ENCODE measurements at regions not wholly inside any gene's neighbourhood (a gene's known extent, or its start where the extent isn't known, plus 50 kb on each side); places are given as distances from the start of the nearest gene placed in this dataset.

GRCh38 chr7:123401295-123401694, 133.1 kb downstream of the IQUB start:
- Mint-ChIP-seq H3K9me3 (no peaks in the 10 kb centered on the region), H3K27me3 (ENCODE audit: insufficient read depth) (no peaks in the 10 kb centered on the region), H3K4me3 (no peak overlapping the region), H3K4me1 (ENCODE audit: low read depth) (no peaks in the 10 kb centered on the region), H3K27ac (no peak overlapping the region), H3K36me3 (ENCODE audit: low read depth) (no peaks in the 10 kb centered on the region)
- DNase-seq (ENCODE audit: low spot score), result no peak
- intact Hi-C loops (cut with micrococcal nuclease), result no loop called here

- H3K4me3 Mint-ChIP-seq, result no peak overlapping the region
- no peaks in the 10 kb centered on the region for H3K27me3 Mint-ChIP-seq (ENCODE audit: insufficient read depth)
- DNase-seq (ENCODE audit: low spot score), result no peak
- no peaks in the 10 kb centered on the region for H3K36me3 Mint-ChIP-seq (ENCODE audit: low read depth)
- intact Hi-C loops (cut with micrococcal nuclease), result no loop called here
- H3K4me1 Mint-ChIP-seq (ENCODE audit: low read depth), result no peaks in the 10 kb centered on the region
- no peaks in the 10 kb centered on the region for H3K9me3 Mint-ChIP-seq
- no peak overlapping the region for H3K27ac Mint-ChIP-seq
These were observed 134.2 kb downstream of the IQUB start for GRCh38 chr7:123400196-123400595.

GRCh38 chr7:123398921-123399320, 135.5 kb downstream of the IQUB start:
- Mint-ChIP-seq H3K4me3 (no peak overlapping the region), H3K9me3 (no peaks in the 10 kb centered on the region), H3K36me3 (ENCODE audit: low read depth) (no peaks in the 10 kb centered on the region), H3K27ac (no peak overlapping the region), H3K4me1 (ENCODE audit: low read depth) (no peaks in the 10 kb centered on the region), H3K27me3 (ENCODE audit: insufficient read depth) (no peaks in the 10 kb centered on the region)
- no peak for DNase-seq (ENCODE audit: low spot score)
- intact Hi-C loops (cut with micrococcal nuclease), result no loop called here

GRCh38 chr7:123397746-123398338, 136.6 kb downstream of the IQUB start:
- Mint-ChIP-seq H3K4me1 (ENCODE audit: low read depth) (no peaks in the 10 kb centered on the region), H3K27me3 (ENCODE audit: insufficient read depth) (no peaks in the 10 kb centered on the region), H3K36me3 (ENCODE audit: low read depth) (no peaks in the 10 kb centered on the region), H3K9me3 (no peaks in the 10 kb centered on the region), H3K27ac (no peak overlapping the region), H3K4me3 (no peak overlapping the region)
- DNase-seq (ENCODE audit: low spot score), result no peak
- intact Hi-C loops (cut with micrococcal nuclease), result no loop called here

- Mint-ChIP-seq H3K4me3 (no peak overlapping the region), H3K27me3 (ENCODE audit: insufficient read depth) (no peaks in the 10 kb centered on the region), H3K36me3 (ENCODE audit: low read depth) (no peaks in the 10 kb centered on the region), H3K4me1 (ENCODE audit: low read depth) (no peaks in the 10 kb centered on the region), H3K9me3 (no peaks in the 10 kb centered on the region), H3K27ac (no peak overlapping the region)
- intact Hi-C loops (cut with micrococcal nuclease), result no loop called here
- DNase-seq (ENCODE audit: low spot score), result no peak
These were observed 140.8 kb downstream of the IQUB start for GRCh38 chr7:123393623-123394022.

DNA sequence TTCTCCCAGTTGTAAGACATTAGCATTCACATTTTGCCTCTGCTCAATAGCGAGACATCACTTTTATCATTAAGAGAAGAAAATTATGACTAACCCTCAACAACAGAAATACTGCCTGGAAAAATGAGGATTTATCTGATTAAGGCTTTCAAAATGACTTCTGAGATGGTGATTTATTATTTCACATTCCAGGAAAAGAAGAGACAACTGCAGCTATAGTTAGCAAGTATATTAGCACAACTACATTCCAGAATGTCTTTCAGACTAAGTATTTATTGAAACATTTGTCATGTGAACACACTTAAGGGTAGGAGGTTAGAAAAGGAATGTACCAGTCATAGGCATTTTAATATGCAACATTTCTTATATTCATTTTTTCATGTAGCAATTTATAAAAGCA, 162.0 kb downstream of the IQUB start:
- Mint-ChIP-seq H3K4me1 (ENCODE audit: low read depth) (no peaks in the 10 kb centered on the region), H3K27ac (no peak overlapping the region), H3K27me3 (ENCODE audit: insufficient read depth) (no peaks in the 10 kb centered on the region), H3K9me3 (no peaks in the 10 kb centered on the region), H3K36me3 (ENCODE audit: low read depth) (no peaks in the 10 kb centered on the region), H3K4me3 (no peak overlapping the region)
- intact Hi-C loops (cut with micrococcal nuclease), result no loop called here
- DNase-seq (ENCODE audit: low spot score), result no peak

DNA sequence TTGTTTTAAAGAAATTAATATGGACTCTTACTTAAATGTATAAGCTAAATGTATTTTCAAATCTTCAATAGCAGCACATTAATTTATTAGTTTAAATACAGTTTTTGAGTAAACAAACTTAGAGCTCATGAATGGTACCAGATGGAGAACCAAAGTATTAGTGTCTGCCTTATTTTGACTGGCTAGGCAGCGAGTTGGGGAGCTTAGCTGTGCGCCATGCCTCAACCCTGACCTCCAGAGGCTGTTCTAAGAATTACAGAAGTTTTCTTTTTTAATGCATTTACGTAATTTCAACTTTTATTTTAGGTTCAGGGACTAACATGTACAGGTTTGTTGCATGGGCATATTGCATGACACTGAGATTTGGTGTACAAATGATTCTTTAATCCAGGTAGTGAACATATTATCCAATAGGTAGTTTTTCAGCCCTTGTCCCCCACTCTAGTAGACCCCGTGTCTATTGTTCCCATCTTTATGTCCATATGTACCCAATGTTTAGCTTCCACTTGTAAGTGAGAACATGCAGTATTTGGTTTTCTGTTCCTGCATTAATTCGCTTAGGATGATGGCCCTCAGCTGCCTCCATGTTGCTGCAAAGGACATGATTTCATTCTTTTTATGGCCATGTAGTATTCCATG, 166.8 kb downstream of the IQUB start:
- H3K4me1 Mint-ChIP-seq (ENCODE audit: low read depth), result no peaks in the 10 kb centered on the region
- no peak overlapping the region for H3K4me3 Mint-ChIP-seq
- intact Hi-C loops (cut with micrococcal nuclease), result loop anchor here (10.0 kb wide), 1 partner anchor 213 kb away; no protein-coding TSS in a partner anchor
- H3K36me3 Mint-ChIP-seq (ENCODE audit: low read depth), result no peaks in the 10 kb centered on the region
- H3K27me3 Mint-ChIP-seq (ENCODE audit: insufficient read depth), result no peaks in the 10 kb centered on the region
- H3K9me3 Mint-ChIP-seq, result no peaks in the 10 kb centered on the region
- no peak for DNase-seq (ENCODE audit: low spot score)
- H3K27ac Mint-ChIP-seq, result no peak overlapping the region

DNA sequence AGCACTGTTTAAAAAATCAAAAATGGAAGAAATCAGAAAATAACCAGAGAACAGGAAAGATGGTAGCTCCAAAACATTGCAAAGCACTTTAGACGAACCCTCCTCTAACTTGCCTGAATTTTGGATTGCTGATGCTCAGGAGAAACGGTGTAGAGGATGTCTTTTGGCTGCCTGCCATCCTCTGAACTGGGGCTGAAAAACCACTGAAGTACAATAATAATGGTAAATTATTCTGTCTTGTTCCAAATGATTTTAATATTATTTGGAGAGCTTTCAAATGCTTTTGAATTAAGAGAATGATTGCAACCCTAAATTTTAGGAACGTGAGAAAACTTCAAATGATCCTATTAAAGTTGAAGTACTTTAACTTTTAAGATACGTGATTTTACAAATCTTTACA, 167.3 kb upstream of the SLC13A1 start:
- no peaks in the 10 kb centered on the region for H3K9me3 Mint-ChIP-seq
- no peak overlapping the region for H3K4me3 Mint-ChIP-seq
- H3K27me3 Mint-ChIP-seq (ENCODE audit: insufficient read depth), result no peaks in the 10 kb centered on the region
- H3K4me1 Mint-ChIP-seq (ENCODE audit: low read depth), result no peaks in the 10 kb centered on the region
- intact Hi-C loops (cut with micrococcal nuclease), result loop anchor here (10.0 kb wide), 1 partner anchor 212 kb away; no protein-coding TSS in a partner anchor
- H3K36me3 Mint-ChIP-seq (ENCODE audit: low read depth), result no peaks in the 10 kb centered on the region
- no peak overlapping the region for H3K27ac Mint-ChIP-seq
- no peak for DNase-seq (ENCODE audit: low spot score)

- H3K4me1 Mint-ChIP-seq (ENCODE audit: low read depth), result no peaks in the 10 kb centered on the region
- intact Hi-C loops (cut with micrococcal nuclease), result loop anchor here (10.0 kb wide), 1 partner anchor 212 kb away; no protein-coding TSS in a partner anchor
- H3K4me3 Mint-ChIP-seq, result no peak overlapping the region
- H3K36me3 Mint-ChIP-seq (ENCODE audit: low read depth), result no peaks in the 10 kb centered on the region
- H3K27ac Mint-ChIP-seq, result no peak overlapping the region
- no peak for DNase-seq (ENCODE audit: low spot score)
- no peaks in the 10 kb centered on the region for H3K9me3 Mint-ChIP-seq
- no peaks in the 10 kb centered on the region for H3K27me3 Mint-ChIP-seq (ENCODE audit: insufficient read depth)
These were observed 166.9 kb upstream of the SLC13A1 start for GRCh38 chr7:123366626-123367025.

DNA sequence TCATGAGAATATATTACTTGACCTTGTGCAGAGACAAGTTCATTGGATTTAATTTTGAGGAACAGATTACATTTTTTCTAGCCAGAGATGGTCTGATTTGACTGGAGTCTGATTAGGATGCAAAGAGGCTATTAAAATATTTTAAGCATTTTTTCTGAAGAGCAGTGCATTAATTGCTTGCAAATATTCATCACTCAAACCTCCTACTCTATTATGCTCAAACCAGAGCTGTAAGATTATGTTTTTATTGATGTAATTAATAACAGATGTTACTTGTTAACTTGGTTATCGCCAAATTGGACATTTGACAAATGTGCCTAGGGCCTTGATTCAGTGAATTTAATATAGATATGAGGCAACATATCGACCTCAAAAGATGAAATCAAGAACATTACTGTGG, 160.9 kb upstream of the SLC13A1 start:
- Mint-ChIP-seq H3K36me3 (ENCODE audit: low read depth) (no peaks in the 10 kb centered on the region), H3K9me3 (no peaks in the 10 kb centered on the region), H3K4me3 (no peak overlapping the region), H3K27me3 (ENCODE audit: insufficient read depth) (no peaks in the 10 kb centered on the region), H3K27ac (no peak overlapping the region), H3K4me1 (ENCODE audit: low read depth) (no peaks in the 10 kb centered on the region)
- intact Hi-C loops (cut with micrococcal nuclease), result loop anchor here (10.0 kb wide), 1 partner anchor 206 kb away; no protein-coding TSS in a partner anchor
- DNase-seq (ENCODE audit: low spot score), result no peak

DNA sequence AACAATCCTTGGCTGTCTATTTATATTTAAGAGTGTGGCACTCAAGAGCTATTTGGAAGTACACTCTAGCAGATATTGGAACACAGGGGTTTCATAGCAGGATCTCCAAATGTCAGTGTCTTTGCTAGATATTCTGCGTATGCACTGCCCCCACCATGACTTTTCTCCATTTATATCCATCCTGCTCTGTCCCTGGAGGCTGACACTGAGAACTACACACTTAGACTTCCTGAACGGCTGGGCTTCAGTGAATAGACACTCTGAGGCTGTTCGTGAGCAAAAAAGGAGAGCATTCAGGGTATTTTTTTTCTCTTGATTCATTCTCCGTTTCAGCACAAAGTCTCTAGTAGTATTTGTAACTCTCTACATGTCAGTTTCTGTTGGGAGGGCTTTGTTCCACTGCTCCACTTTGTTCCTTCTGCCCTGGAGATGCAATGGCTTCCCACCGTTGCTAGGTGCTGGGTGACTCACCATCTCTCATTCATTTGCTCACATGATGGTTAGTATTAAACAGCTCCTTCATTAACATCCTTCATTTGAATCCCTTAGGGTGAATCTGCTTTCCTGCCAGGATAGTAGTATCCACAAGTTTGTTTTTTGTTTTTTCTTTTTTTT, 155.9 kb upstream of the SLC13A1 start:
- Mint-ChIP-seq H3K4me3 (no peak overlapping the region), H3K9me3 (no peaks in the 10 kb centered on the region), H3K4me1 (ENCODE audit: low read depth) (no peaks in the 10 kb centered on the region), H3K27me3 (ENCODE audit: insufficient read depth) (no peaks in the 10 kb centered on the region), H3K27ac (no peak overlapping the region), H3K36me3 (ENCODE audit: low read depth) (no peaks in the 10 kb centered on the region)
- DNase-seq (ENCODE audit: low spot score), result no peak
- intact Hi-C loops (cut with micrococcal nuclease), result no loop called here

- Mint-ChIP-seq H3K4me1 (ENCODE audit: low read depth) (no peaks in the 10 kb centered on the region), H3K27ac (no peak overlapping the region), H3K9me3 (no peaks in the 10 kb centered on the region), H3K36me3 (ENCODE audit: low read depth) (no peaks in the 10 kb centered on the region), H3K27me3 (ENCODE audit: insufficient read depth) (no peaks in the 10 kb centered on the region), H3K4me3 (no peak overlapping the region)
- intact Hi-C loops (cut with micrococcal nuclease), result no loop called here
- no peak for DNase-seq (ENCODE audit: low spot score)
These were observed 153.2 kb upstream of the SLC13A1 start for GRCh38 chr7:123352973-123353372.
